Stimulated activated CD8-positive, alpha-beta memory T cell treated with anti-CD3 and anti-CD28 coated beads, Interleukin-12 subunit alpha, Interleukin-12 subunit beta, amount 100 ng/mL, for 1 hour (primary cell): ENCODE measurements at regions not wholly inside any gene's neighbourhood (a gene's known extent, or its start where the extent isn't known, plus 50 kb on each side); places are given as distances from the start of the nearest gene placed in this dataset.

Source experiments
- DNase-seq: peaks from one replicate; pipeline ENCODE4 v3.0.0-alpha.2; 2020; ENCODE audit warnings: low read depth

DNA sequence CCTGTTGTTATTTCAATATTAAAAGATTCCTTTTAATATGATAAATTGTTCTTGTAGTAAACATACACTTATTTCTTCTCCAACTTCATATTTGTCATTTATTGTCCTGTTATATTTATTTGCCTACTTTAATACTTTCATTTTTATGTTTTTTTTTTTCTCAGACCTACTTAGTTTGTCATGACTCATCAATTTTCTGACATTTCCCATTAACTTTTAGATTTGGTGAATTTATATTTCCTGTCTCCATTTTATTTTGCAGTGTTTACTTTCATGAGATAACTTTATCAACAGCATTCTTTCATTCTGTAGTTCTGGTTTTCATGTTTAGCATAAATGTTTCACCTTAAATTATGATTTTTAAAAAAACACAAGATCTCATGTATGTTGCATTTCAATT is 788.7 kb downstream of the EFNA5 start:
- DNase-seq = no peak

DNA sequence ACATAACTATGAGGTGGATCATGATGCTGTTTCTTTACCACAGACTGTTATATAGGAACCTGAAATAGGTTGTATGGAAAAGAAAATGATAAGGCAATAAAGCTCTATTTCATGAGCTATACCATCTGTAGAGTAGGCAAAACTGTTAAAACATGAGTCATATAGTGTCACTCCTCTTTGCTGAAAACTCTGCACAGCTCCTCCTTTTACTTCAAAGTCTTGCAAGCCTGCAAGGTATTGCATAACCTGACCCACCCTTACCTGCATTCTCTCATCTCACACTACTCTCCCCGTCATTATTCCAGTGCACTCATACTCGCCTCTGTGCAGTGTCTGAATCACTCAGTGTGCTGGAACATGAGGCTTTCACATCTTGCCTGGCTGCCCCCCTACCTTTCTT is 790.1 kb downstream of the EFNA5 start:
- no peak for DNase-seq

DNA sequence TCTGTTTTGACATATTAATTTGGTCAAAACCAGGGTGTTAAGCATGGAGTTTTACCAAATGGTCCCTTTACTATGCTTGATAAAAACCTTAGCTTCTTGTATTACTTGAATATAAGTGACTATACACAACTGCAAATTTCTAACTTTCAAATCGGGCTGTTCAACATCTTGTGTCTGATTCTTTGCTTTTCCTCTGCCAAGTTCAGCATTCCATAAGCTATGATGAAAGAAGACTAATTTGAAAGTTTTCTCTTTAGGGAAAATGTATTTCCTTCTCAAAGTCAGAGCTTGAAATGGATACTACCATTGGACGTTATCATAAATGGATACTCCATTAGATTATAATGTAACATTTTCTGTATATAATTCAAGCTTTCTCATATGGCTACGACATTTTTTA is 792.9 kb downstream of the EFNA5 start:
- DNase-seq = no peak

DNA sequence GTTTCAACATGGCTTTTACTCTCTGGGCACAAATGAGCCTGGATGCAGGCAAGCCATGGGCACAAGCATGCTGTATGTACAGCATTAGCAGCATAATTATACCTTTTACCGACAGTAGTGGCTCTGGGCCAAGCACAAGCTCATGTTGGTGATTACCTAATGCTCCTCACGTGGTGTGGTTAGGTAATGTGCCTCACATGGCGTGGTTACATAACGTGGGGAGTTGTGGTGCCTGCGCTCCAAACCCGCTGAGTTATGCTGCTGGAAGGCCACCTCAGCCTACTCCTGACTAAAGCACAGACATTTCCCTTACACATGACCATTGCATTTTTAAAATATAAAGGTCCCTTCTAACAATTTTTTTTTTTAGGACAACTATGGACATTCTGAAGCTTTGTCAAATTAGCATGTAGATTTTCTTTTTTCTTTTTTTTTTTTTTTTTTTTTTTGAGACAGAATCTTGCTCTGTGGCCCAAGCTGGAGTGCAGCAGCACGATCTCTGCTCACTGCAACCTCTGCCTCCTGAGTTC is 794.0 kb downstream of the EFNA5 start:
- no peak for DNase-seq

DNA sequence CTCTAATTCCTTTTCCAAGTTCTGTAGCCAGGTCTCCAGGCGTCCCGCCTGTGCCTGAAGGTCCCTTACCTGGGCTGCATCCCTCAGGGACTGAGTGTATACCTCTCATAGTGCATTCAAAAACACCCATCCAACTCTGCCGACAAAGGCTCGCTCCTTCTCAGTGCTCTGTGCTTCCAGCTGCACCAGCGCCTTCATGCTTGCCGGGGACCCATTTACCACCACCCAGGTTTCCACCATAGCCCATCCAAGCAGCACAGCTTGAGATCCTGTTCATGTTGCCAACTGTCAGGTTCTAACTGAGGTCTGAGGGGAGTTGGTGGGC is 794.5 kb downstream of the EFNA5 start:
- DNase-seq = no peak

DNA sequence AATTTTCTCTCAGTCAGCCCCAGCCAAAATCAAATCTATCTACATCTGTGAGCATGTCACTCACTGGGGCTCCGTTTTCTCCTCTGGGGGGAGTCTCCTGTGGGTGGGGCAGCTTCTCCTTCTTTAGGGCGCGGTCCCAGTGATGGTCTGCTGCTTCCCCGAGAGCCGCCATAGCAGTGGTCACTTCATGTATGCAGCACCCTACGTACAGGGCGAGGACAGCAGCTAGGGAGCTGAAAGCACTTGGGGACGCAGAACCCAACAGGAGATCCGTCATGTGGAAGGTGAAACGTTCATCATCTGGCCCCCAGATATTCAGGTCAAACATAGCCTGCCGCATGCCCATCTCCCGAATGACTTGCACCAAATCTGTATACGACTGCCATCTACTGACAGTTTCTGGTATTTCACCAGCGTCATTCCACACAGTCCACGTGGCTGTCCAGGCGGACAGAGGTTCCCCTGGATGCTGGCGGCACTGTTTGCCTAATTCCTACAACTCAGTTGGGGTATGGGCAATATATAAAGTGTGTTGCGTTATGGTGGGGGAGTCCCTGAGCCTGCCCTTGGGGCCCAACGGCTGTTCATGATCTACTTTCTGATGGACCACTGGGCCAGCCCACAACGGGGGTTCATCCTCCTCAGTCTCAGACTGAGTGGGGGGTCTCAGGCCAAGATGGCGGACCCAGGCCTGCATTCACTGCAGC is 795.0 kb downstream of the EFNA5 start:
- no peak for DNase-seq

DNA sequence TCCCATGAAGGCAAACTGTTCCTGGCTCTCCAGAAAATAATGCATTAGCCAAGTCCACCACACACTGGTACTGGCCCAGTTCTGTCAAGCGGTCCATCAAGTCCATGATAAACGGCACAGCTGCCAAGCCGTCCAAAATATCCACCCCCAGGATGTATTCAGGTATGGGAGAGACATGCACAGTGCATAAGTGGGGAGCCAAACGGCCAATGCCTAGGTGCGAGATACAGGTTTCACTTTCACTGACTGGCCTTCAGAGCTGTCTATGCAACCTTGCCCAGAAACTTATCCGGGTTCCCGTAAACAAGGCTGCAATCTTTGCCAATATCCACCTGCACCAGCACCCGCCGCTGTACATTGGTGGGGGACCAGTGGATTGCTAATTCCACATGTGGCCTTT is 795.8 kb downstream of the EFNA5 start:
- DNase-seq = no peak

DNA sequence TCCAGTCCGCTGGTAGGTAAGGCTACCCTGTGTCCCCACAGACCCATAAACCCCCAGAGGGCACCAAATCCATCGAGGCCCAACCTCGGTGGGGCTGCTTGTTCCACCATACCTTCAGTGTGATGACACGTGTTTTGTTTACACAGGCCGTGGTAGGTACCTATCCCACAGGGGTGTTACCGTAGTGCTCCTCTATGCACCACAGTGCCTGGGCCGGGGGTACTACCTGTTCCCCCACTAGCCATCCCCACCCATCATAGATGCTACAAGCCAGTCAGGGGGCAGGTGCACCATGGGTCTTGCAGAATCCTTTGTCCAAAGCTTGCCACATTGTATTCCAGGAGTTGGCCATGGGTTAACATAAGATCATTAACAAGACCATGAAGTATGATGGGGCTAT is 796.2 kb downstream of the EFNA5 start:
- DNase-seq = no peak

DNA sequence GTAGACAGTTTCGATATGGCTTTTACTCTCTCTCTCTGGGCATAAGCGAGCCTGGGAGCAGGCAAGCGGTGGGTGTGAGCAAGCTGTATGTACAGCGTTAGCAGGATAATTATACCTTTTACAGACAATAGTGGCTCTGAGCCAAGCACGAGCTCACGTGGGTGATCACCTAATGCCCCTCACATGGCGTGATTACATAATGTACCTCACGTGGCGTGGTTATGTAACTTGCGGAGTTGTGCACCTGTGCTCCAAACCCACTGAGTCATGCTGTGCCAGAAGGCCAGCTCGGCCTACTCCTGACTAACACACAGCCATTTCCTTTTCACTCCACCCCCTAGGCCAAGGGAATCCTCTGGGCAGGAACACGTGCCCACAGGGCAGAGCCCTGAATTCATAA is 797.2 kb downstream of the EFNA5 start:
- no peak for DNase-seq

DNA sequence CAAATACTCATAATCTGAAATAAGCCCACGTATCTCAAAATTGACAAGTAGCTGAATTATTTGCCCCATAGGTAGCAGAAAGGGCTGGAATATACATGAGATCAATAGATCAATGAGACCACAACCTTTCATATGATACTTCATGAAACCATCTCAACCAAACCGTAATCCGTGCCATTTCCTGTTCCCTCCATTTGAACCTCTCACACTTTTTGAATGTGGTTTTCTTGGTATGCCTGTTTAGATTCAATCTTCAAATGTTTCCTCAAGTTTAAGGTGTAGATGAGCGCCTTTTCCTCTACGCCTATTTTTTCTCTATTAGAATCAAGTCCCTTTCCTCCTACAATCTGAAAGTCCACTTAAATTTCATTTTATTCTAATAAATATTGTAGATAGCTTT is 805.5 kb downstream of the EFNA5 start:
- no peak for DNase-seq

DNA sequence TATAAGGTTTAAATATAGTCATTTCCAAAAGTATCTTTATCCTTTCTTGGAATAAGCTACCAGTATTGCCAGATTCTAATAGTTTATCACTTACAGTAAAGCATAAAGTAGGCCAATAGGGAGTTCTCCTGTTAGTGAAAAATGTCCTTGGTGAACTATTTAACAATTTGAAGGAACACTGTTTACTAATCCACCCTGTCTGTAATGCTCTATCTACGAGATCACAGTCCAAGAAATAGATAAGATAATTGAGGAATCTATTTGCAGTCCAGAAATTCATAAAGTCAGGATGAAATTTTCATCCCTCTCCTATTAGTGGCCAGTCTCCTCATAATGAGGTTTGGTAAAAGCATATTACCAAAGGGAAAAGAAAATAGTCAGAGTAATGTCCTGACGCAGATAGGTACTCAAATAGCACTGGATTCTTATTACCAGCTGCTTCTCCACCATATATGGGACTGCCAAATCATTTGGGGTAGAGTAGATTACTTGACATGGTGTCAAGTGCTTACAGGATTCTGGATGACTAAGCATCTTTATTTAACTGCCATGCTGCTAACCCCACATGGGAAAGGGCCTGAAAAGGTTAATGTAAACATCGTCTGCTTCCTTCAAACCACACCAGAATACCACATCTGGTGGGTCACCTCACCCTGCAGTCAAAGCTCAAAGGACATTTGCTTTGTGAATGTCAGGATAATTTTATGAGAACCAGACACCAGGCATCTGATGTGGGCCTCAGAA is 808.1 kb downstream of the EFNA5 start:
- no peak for DNase-seq

DNA sequence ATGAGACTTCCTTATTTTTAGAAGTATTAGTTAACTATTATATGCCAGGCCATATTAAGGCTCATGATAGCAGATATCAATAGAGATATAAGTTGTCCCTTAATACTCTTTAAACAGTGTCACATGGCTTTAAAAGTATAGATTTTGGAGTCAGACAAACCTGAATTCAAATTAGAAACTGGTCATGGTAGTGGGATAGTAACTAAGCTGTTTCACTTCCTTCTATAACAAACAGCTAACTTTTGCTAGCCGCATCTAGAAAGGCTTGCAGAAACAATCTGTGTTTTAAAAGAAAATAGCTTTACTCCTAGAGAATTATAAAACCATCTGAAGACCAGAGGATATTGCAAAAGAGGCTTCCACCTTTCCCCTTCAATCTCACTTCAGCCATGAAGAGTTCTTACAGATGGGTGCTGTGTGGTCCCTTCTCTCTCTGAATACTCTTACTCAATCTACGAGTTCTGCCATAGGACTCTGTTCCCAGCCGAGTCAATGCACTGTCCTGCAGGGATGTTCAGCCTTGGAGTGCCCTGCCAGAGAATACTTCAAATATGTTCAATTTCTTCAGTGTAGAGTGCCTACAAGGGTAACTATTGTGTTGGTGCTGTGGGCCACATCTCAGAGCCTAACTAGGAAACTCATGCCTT is 810.2 kb downstream of the EFNA5 start:
- DNase-seq = no peak

DNA sequence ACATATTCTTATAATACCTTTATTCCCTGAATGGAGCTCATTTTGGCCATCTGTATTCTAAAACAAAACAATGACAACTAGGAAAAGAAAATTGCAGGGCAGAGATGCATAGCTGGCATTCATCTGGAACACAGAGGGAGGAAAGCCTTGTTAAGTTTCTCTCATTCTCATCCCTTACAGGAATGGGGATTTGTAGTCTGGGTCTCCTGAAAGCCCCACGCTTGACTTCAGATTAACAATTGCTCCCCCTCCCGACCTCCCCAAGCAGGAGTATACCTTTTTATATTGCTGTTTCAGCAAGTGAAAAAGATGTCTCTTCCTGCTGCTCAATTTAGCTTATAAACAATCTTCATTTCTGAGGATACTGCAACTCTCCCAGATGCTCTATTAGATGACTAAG is 812.1 kb downstream of the EFNA5 start:
- no peak for DNase-seq

DNA sequence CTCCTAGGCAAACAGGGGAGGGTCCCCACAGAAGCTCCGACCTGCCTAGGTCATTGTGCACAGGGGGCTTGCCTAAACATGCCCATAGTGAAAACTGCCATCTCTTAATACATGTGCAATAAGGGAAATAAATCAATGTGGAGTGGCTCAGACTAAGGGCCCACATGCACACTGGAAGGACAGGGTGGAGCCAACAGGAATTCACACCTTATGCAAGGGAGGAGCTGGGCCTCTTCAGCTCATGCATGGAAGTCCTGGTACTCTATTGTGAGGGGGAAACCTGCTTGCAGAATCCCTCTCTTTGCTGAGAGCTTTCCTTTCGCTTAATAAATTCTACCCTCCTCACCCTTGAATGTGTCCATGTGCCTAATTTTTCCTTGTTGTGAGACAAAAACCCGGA is 815.8 kb downstream of the EFNA5 start:
- no peak for DNase-seq

DNA sequence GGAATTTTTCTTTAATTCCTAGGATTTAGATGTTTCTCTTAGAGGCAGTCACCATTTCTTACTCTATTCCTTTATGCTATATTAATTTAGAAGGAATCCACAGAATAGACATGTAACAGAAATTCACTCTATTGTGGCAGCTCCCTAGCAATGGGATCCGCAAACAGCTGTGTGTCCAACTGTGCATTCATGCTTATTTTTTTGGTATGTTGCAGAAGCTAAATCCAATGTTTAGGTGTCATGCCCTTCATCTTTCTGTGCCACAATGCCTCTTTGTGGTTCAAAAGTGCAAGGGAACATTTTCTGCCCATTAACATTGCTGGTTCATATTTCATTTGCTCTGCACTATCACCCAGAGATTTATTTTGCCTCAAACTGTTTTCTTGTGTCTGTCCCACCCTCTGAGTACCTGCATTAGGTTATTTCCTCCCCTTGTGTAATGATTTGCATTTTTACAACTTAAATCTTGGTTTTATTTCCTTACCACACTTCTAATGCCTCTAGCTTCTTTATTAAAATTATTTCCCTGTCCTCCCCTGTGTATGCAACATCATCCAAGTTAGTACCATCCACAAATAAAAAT is 816.5 kb downstream of the EFNA5 start:
- no peak for DNase-seq

DNA sequence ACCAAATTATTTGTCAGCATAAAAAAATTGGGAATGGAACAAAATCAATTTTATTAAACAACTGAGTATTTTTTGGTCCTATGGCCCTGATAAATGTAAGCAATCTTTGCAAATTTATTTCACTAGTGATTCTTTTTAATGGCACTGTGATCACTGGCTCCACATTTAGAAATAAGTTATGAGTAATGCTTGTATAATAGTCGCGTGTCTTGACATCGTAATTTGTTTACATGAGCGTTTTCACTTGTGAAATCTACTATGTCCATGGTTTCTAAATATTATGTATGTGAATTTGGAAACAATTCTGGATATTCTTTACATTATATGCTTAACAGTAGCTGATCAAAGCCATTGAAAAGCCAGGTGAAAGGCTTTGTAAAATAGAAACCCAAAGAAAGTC is 817.5 kb downstream of the EFNA5 start:
- DNase-seq = no peak

DNA sequence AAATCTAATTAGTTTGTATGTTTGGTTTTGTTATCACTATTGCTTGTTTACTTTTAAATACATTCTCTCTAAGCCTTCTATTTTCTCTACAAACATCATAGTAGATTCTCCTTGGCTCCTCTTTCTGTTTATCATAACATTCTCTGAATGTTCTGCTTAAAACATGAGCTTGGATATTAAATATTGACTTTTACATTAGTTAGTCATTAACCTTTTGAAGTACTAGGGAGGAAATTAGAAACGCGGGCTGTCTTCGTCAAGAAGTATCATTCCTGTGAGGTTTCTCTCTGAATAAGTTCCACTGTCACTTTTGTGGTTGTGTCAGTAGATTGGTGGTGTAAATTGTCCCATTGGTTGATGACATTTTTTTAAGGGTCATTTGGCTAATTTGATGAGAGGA is 821.5 kb downstream of the EFNA5 start:
- DNase-seq = no peak

DNA sequence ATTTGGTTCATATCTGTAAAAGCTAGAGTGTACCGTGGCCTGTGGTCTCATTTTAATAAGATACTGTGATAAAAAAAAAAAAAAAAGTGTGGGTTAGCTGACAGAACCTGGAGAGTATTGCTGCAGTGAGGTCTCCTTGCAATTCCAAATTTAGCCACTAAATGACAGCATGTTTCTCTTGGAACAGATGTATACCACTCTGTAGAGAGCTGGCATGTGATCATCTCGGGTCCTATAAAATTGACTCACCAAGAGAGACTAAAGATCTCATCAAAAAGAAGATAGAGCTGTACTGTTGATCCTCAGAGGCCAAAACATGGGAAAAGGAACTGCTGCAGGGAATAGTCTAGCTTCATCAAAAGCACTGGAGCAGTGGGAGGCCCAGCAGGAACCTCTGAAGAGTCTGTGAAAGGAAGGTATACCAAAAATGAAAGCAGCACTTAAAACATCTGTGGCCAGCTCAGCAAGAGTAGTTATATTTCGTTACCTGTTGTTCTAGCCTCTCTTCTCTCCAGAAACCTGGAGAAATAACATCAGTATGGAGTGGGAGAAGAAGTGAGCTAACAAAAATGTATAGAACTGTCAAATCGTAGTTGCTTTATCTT is 826.8 kb downstream of the EFNA5 start:
- DNase-seq = no peak

DNA sequence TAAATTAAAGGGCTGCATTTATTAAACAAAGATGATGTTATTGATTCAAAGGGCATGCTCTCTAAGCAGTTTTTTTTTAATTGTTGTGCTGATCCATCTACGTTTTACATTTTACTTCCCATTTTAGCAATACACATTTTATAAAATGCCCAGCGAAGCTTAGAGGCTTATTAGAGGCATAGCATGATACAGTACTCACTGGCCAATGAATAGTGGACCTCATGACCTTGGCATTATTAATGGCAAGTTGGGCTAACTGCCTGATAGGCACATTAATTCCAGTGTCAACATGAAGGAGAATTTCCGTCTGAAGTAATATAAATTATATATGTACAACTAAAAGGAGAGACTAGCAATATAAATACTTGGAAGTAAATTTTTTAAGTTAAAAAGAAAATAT is 837.2 kb downstream of the EFNA5 start:
- DNase-seq = no peak

DNA sequence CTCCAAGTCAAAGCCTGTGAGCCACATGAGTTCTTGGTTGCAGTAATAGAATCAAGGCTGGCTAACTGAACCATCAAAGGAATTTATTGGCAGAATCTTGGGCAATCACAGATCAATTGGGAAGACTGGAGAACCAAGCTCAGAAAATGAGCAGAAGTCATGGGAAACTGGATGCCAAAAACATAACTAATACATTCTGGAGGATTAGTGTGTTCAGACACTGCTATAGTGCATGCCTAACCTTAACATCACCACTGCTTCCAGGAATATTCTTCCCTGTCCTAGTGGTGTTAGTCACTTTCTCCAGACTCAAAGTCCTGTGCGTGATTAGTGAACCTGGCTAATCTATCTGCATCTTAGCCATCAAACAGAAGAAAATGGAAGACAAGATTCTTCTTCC is 843.7 kb downstream of the EFNA5 start:
- no peak for DNase-seq

DNA sequence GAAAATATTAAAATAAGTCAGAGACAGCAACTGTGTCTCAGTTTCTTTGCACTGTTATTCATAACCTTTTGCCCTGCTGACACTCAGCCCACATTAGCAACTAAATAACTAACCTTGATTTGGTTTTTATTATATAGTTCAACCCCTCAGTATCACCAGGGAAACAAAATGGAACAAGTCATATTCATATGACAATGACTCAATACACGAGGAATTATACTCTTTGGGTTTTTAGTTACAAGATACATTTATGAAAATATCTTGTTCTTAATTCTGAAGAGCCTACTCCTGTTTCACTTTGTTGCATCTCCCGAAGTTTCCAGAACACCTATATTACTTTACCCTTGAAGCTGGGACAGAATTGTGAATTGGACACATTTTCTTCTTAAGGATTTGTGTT is 845.4 kb downstream of the EFNA5 start:
- DNase-seq = no peak

DNA sequence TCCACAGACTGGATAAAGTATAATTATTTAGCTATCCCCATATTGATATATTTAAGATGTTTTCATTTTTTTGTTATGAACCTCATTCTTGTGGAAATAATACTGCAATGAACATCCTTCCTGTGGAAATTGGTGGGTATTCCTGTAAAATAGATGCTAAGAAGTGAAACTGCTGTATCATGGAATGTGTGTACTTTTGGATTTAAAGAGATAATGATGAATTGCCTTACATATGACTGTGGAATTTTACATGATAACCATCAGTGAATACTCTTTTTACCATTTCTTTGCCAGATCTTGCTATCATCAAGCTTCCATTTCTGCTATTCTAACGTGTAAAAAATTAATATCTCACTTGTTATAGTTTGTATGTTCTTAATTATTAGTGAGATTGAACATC is 847.9 kb downstream of the EFNA5 start:
- no peak for DNase-seq

DNA sequence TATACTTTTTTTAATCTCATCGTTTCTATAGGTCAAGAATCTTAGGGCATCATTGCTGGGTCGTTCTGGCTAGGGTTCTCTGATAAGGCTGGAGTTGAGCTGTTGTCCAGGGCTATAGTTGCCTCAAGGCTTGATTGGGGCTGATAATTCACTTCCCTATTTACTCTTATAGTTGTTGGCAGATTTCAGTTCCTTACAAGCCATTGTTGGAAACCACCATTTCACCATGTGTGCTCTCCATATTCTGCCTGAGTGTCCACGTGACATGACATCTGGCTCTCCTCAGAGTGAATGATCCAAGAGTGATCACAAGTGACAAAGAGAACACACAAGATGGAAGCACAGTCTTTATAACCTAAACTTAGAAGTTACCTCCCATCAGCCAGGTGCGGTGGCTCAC is 852.2 kb downstream of the EFNA5 start:
- no peak for DNase-seq
